HG02981 (cell line): ENCODE measurements at regions not wholly inside any gene's neighbourhood (a gene's known extent, or its start where the extent isn't known, plus 50 kb on each side); places are given as distances from the start of the nearest gene placed in this dataset.

ENCODE experiments used
- ATAC-seq: cut with Tn5 transposase; IDR thresholded peaks from one replicate; pipeline ENCODE4 v1.9.1; 2021; ENCODE audit warnings: mild to moderate bottlenecking, moderate library complexity; ENCODE audit not compliant: unreplicated experiment

DNA sequence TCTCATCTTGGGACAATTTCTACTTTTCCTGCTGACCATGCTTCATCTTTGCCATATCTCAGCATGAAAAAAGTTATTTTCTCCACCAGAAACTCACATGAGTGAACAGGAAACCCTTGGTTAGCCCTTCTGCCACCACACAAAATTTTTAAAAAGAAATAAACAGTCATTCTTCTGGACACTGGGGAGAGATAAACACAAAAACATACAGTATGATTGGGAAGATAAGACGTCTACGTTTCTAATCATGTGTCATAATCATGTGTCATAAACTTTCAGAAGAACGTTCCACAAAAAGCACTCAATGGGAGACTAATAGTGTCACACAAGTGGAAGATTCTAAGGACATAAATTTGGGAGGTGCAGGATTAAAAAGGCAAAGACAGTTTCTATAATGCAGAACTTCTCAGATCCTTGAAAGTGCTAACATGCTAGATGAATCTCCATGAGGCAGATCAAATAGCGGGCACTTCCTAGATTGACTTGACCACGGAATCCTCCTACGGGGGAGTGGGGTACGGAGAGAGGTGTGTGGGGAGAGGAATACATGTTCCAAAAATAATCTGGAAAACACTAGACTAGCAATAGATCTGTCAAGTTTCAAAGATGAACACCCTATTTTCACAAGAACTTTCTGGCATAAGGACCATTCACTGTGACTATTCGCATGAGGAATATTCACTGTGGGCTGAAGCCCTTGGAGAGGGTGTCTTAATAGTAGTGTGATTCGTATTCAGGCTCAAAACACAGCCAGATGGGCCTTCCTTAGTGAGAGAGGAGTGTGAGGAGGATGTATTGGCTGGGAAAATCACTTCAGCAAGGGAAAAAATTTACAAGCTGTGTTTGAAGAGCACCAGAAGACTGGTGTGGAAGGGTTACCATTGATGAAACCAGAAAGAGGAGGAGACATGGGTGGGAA lies 206.7 kb downstream of the SETD4 start:
- ATAC-seq = no peak

- no peak for ATAC-seq
These were observed 207.5 kb downstream of the SETD4 start for GRCh38 chr21:35852820-35853219.

DNA sequence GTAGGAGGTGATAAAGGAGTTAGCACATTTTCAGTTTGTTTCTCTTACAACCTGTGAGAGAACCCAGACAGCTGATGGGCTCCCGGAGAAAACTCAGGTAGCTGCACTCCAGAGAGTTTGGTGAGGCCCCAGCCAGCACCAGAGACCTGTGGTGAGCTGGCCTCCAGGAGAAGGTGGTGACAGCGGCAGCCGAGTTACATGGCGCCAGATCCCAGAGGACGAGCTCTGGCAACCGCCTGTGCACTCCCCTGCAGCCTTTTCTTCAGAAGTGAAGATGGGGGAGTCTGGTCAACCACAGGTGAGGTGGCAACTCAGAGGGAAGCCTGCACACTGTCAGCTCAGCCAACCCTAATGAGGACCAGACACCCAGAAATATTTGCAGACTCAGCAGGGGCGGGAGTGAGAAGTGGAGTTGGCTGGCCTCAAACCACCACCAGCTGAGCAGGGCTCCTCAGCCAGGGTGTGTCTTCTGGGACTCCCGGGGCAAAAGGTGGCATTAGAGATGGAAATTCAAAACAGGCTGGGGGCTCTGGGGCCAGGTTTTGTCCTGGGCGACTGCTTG lies 209.7 kb downstream of the SETD4 start:
- no peak for ATAC-seq

- no peak for ATAC-seq
These were observed 210.3 kb downstream of the SETD4 start for GRCh38 chr21:35850029-35850428.

DNA sequence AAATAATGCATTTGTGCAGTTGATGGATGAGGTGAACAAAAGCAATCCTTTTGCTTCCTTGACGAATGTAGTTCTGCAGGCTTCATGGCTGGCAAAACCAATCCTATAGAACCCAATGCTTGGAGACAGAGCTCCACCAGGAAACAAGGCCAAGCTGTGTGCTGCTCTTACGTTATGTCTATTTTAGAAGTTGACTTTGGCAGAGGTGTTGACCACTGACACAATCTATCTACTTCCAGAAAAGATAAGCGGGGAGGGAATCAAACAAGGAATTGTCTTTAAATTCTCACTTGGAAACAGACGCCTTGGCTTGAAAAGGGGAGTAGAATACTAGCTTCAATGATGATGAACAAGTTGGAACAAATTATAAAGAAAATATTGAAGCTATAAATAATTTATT lies 211.2 kb downstream of the SETD4 start:
- ATAC-seq = no peak

DNA sequence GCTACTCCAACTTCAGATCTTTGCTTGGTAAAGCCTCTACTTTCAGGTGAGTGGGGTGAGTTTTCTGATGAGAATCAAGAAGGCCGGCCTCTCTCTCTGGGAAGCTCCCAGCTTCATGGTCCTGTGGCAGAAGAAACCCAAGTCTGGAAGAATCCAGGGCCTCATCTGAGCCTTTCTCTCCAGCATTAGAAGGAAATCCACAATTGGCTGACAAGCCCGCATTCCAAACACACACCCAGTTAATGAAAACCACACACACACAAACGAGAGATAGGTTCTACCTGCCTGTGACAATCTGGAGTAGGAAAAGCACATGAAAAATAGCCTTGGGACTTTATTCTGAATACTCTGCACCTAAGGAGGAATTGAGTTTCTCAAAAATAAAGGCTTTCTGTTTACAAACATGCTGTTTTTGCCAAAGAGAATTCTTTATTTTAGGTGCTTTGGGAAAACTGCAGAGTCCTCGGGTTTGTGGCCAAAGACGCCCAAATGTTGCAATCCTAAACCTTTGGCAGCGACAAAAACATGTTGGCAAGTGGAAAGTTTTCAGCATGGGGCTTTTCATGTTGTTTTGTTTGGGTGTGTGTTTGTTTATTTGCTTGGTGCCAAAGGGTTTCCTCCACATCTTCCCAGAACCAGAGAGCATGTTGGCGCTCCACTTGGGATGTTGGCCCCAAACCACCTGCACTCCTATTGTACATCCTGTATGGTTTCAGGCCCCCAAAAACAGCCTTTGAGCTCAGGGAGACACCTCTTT lies 216.2 kb downstream of the SETD4 start:
- no peak for ATAC-seq

- no peak for ATAC-seq
These were observed 219.4 kb downstream of the SETD4 start for GRCh38 chr21:35840949-35841348.

GRCh38 chr21:35840197-35840799 lies 220.0 kb downstream of the SETD4 start:
- no peak for ATAC-seq

DNA sequence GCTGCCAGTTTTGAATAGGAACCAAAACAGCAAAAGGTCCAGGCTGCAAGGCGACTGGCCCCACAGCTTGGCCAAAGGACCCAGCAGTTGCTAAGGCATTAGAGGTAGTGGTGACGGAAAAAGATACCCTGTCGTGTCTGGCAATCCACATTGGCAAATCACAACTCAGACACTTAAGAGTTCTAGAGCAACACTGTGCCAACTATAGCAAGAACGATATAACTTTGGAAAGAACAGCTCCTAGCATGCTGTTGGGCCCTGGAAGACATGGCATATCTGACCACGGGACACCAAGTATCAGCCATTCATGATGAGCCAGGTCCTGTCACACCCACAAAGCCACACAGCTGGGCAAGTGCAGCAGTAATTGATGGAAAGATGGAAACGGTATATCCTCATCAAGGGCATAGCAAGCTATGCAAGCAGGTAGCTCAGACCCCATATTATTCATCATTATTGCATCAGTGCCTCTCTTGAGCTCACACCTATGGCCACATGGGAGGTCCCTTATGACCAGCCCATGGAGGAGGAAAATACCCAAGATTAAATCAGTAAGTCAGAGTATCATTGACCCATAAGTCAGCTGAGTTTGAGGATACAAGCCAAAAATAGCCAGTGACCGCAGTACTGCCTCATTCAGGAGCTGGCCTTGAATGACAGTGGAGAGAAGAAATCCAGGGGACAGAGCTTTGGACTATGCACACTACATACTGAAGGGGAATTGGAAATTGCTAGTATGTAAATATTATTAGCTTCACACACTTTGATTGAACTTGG lies 221.2 kb downstream of the SETD4 start:
- ATAC-seq = no peak

GRCh38 chr21:35838350-35838749 lies 222.0 kb downstream of the SETD4 start:
- ATAC-seq = no peak

DNA sequence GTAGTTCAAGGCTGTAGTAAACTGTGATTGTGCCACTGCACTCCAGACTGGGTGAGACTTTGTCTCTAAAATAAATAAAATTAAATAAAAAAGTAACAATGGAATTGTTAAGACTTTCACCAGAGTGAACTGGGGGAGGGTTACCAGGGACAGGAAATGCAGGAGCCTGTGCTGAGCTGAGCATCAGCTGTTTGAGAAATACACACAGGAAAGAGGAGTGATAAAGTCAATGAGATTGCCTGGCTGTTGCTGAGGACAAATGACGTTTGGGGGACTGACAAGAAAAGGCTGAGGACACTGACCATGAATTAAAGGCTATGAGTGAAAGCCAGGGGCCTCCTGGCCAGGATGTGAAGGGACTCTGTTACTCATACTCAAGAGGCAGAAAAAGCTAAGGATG lies 226.3 kb downstream of the SETD4 start:
- no peak for ATAC-seq

GRCh38 chr21:35833388-35833787 lies 226.9 kb downstream of the SETD4 start:
- no peak for ATAC-seq

- no peak for ATAC-seq
These were observed 229.1 kb downstream of the SETD4 start for GRCh38 chr21:35831230-35831629.

DNA sequence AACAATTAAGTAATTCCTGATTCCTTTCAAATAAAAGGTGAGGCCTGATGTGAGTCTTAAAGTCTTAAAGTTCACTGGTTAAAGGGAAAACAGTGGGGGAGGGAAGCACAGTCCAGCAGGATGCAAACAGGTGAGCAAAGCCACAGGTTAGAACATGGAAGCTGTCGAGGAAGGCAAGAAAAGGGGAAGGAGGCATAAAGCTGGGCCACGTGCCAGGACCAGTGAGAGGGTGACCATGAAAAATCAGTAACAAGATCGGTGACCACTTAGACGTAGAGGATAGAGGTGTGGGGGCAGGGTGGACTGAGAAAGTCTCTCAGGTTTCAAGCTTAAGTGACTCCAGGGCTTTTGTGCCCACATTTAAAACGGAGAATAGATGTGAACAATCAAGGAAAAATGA lies 231.3 kb downstream of the SETD4 start:
- ATAC-seq = no peak

GRCh38 chr21:35828161-35828560 lies 232.2 kb downstream of the SETD4 start:
- ATAC-seq = no peak

DNA sequence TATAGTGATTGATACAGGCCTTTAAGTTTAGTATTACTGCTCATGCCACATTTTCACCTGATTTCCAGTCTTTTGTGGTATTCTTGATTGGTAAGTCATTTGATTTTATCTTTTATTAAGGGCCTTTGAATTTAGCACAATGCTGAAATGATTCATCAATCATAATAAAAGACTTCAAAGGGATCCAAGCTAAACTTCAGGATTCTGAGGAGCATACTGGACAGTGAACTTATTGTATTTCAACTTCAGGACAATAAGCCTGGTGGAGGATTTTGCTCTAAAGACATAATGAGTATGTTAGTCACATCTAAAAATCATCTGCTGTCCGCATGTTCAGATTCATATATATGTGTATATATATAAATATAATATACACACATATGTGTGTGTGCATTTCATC lies 233.3 kb downstream of the SETD4 start:
- no peak for ATAC-seq

DNA sequence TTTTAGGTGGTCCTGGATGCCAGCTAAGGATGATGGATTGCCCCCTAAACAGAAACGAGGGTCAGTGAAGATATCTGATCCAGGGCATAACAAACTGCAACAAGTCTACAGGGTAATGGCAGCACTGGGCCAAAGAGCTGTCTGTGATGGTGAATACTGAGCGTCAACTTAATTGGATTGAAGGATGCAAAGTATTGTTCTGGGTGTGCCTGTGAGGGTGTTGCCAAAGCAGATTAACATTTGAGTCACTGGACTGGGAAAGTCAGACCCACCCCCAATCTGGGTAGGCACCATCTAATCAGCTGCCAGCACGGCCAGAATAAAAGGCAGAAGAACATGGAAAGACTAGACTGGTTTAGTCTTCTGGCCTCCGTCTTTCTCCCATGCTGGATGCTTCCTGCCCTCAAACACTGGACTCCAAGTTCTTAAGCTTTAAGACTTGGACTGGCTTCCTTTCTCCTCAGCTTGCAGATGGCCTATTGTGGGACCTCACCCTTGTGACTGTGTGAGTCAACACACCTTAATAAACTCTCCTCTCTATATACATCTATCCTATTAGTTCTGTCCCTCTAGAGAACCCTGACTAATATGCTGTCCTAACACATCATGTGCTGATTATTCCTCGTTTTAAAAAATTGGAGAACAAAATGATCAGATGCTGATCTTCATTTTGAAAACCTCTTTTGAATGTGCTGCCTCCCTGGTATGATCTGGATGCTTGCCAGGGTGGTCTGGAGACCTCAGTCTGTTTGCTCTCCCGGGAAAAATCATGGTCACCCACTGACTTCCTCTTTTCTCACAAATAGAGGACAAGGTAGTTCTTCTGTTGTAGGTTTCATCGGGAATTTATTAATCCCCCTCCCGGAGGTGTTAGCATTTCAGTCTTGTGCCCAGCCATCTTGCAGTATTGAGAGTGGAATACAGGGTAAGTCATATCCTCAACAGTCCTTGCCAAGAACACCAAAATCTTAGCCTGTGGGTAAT lies 234.7 kb downstream of the SETD4 start:
- ATAC-seq = no peak

GRCh38 chr21:35824136-35824535 lies 236.2 kb downstream of the SETD4 start:
- no peak for ATAC-seq

GRCh38 chr21:35819134-35819533 lies 241.2 kb downstream of the SETD4 start:
- ATAC-seq = no peak
